GM19397 (cell line): ENCODE measurements at regions not wholly inside any gene's neighbourhood (a gene's known extent, or its start where the extent isn't known, plus 50 kb on each side); places are given as distances from the start of the nearest gene placed in this dataset.
"Not testable (repeated sequence)": the region's sequence is repeated elsewhere in the genome, so short reads cannot be mapped to it uniquely, and the experiment has no call there.

Experiments used
- ATAC-seq: cut with Tn5 transposase; IDR thresholded peaks from one replicate; pipeline ENCODE4 v1.9.1; 2021; ENCODE audit warnings: mild to moderate bottlenecking, moderate library complexity; ENCODE audit not compliant: unreplicated experiment

- ATAC-seq, result no peak
Measured at GRCh38 chr11:122604621-122605020, 50.9 kb upstream of the UBASH3B start.

GRCh38 chr11:122601141-122602125, 54.1 kb upstream of the UBASH3B start:
- no peak for ATAC-seq

GRCh38 chr11:122600290-122600689, 55.2 kb upstream of the UBASH3B start:
- ATAC-seq, result no peak

- ATAC-seq, result no peak
Measured at GRCh38 chr11:122599434-122599833, 56.1 kb upstream of the UBASH3B start.

- no peak for ATAC-seq
Measured at GRCh38 chr11:122598971-122599370, 56.6 kb upstream of the UBASH3B start.

- no peak for ATAC-seq
Measured at GRCh38 chr11:122597511-122597910, 58.0 kb upstream of the UBASH3B start.

GRCh38 chr11:122594986-122595645, 60.4 kb upstream of the UBASH3B start:
- no peak for ATAC-seq

- ATAC-seq, result no peak
Measured at GRCh38 chr11:122593473-122594420, 61.8 kb upstream of the UBASH3B start.

- ATAC-seq, result no peak
Measured at GRCh38 chr11:122592641-122593040, 62.9 kb upstream of the UBASH3B start.

GRCh38 chr11:122584670-122585069, 70.9 kb upstream of the UBASH3B start:
- ATAC-seq, result no peak

GRCh38 chr11:122580071-122580470, 75.5 kb upstream of the UBASH3B start:
- not testable (repeated sequence) for ATAC-seq

GRCh38 chr11:122578171-122578825, 77.2 kb upstream of the UBASH3B start:
- ATAC-seq, result no peak

GRCh38 chr11:122572592-122572991, 82.9 kb upstream of the UBASH3B start:
- no peak for ATAC-seq

GRCh38 chr11:122563761-122564160, 91.8 kb upstream of the UBASH3B start:
- ATAC-seq, result no peak

GRCh38 chr11:122559734-122560382, 95.7 kb upstream of the UBASH3B start:
- no peak for ATAC-seq

GRCh38 chr11:122559218-122559617, 96.3 kb upstream of the UBASH3B start:
- ATAC-seq, result not testable (repeated sequence)

GRCh38 chr11:122557163-122557562, 98.4 kb upstream of the UBASH3B start:
- ATAC-seq, result not testable (repeated sequence)

GRCh38 chr11:122556605-122557004, 98.9 kb upstream of the UBASH3B start:
- ATAC-seq, result no peak

GRCh38 chr11:122538060-122538459, 117.5 kb upstream of the UBASH3B start:
- ATAC-seq, result no peak

GRCh38 chr11:122524898-122525297, 130.6 kb upstream of the UBASH3B start:
- ATAC-seq, result no peak
